Loucy (cell line): ENCODE measurements at regions not wholly inside any gene's neighbourhood (a gene's known extent, or its start where the extent isn't known, plus 50 kb on each side); places are given as distances from the start of the nearest gene placed in this dataset.

ENCODE experiments used
- EZH2phosphoT487 ChIP-seq: fragments of 200-600 bp; IDR thresholded peaks from 2 replicates; pipeline ENCODE4 v1.6.1; 2018; ENCODE audit warnings: antibody characterized with exemption, mild to moderate bottlenecking, moderate library complexity, borderline replicate concordance
- TF ChIP-seq, protein P1 (sequence below): fragments of 200-600 bp; sonication (generic); conservative IDR thresholded peaks from 2 replicates; pipeline ENCODE4 v1.5.1; 2014; ENCODE audit warnings: mild to moderate bottlenecking, antibody characterized with exemption, low read length

DNA sequence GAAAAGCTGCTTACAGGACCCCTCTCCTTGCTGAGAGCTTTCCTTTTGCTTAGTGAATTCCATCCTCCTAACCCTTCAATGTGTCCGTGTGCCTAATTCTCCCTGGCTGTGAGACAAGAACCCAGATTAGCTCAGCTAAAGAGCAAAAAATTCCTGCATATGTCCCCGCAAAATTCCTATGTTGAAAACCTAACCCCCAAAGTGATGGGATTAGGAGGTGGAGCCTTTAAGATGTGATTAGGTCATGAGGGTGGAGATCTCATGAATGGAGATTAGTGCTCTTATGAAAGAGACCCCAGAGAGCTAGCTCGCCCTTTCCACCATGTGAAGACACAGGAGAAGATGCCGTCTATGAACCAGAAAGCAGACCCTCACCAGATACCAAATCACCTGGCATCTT lies 503.0 kb upstream of the DIAPH2 start:
- TF ChIP-seq, protein P1, sequence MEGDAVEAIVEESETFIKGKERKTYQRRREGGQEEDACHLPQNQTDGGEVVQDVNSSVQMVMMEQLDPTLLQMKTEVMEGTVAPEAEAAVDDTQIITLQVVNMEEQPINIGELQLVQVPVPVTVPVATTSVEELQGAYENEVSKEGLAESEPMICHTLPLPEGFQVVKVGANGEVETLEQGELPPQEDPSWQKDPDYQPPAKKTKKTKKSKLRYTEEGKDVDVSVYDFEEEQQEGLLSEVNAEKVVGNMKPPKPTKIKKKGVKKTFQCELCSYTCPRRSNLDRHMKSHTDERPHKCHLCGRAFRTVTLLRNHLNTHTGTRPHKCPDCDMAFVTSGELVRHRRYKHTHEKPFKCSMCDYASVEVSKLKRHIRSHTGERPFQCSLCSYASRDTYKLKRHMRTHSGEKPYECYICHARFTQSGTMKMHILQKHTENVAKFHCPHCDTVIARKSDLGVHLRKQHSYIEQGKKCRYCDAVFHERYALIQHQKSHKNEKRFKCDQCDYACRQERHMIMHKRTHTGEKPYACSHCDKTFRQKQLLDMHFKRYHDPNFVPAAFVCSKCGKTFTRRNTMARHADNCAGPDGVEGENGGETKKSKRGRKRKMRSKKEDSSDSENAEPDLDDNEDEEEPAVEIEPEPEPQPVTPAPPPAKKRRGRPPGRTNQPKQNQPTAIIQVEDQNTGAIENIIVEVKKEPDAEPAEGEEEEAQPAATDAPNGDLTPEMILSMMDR, result no peak
- TF ChIP-seq EZH2phosphoT487, result no peak
